ENCODE measurements at regions not wholly inside any gene's neighbourhood (a gene's known extent, or its start where the extent isn't known, plus 50 kb on each side); places are given as distances from the start of the nearest gene placed in this dataset.
A peak's percentile ranks its signal among the peaks of the same experiment; 100 is the strongest.

DNA sequence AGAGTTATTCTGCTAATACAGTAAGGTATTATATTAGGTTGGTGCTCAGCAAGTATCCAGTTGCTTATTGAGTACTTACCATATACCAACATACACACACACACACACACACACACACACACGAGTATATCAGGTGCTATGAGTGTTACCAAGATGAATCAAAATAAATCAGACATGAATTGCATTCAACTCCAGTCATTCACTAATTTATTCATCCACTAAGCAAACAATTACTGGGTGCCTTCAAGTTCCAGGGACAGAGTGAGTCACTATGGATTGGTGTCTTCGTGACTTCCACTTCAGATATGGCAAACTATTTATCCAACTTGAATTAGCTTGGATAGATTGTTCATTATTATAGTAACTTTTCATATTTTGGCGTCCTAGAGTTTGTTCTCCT is 140.7 kb upstream of the SLC44A1 start:
- TF ChIP-seq, protein P1, sequence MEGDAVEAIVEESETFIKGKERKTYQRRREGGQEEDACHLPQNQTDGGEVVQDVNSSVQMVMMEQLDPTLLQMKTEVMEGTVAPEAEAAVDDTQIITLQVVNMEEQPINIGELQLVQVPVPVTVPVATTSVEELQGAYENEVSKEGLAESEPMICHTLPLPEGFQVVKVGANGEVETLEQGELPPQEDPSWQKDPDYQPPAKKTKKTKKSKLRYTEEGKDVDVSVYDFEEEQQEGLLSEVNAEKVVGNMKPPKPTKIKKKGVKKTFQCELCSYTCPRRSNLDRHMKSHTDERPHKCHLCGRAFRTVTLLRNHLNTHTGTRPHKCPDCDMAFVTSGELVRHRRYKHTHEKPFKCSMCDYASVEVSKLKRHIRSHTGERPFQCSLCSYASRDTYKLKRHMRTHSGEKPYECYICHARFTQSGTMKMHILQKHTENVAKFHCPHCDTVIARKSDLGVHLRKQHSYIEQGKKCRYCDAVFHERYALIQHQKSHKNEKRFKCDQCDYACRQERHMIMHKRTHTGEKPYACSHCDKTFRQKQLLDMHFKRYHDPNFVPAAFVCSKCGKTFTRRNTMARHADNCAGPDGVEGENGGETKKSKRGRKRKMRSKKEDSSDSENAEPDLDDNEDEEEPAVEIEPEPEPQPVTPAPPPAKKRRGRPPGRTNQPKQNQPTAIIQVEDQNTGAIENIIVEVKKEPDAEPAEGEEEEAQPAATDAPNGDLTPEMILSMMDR (IDR thresholded peaks at IDR 0.05): no peak
- TF ChIP-seq POLR2A (IDR thresholded peaks at IDR 0.05): no peak
- H3K4me3 ChIP-seq (ENCODE audit: low read depth, poor library complexity, severe bottlenecking): no peak overlapping the region
- WGBS, 2 donors: 74 to 81% methylated on average over 3 of the region's 3 CpGs
- intact Hi-C loops (cut with DNase I; ENCODE audit: low total_unique reads): no loop called here
- DNase-seq (ENCODE audit: low spot score in 2 of 2): no peak

GRCh38 chr9:105114318-105114717 is 130.1 kb upstream of the SLC44A1 start:
- intact Hi-C loops (cut with DNase I; ENCODE audit: low total_unique reads): no loop called here
- TF ChIP-seq, protein P1 (IDR thresholded peaks at IDR 0.05): no peak
- TF ChIP-seq POLR2A (IDR thresholded peaks at IDR 0.05): no peak
- no peak for DNase-seq (ENCODE audit: low spot score in 2 of 2)
- H3K4me3 ChIP-seq (ENCODE audit: low read depth, poor library complexity, severe bottlenecking): no peak overlapping the region
- WGBS, 2 donors: 83 to 92% methylated on average over 5 of the region's 5 CpGs

- DNase-seq (ENCODE audit: low spot score in 2 of 2): peak; percentile 72 to 87
- no peak for TF ChIP-seq POLR2A (IDR thresholded peaks at IDR 0.05)
- TF ChIP-seq, protein P1 (IDR thresholded peaks at IDR 0.05): no peak
- intact Hi-C loops (cut with DNase I; ENCODE audit: low total_unique reads): no loop called here
- H3K4me3 ChIP-seq (ENCODE audit: low read depth, poor library complexity, severe bottlenecking): no peak overlapping the region
- WGBS, 2 donors: 72 to 83% methylated on average over 11 of the region's 11 CpGs
These were observed 129.3 kb upstream of the SLC44A1 start for GRCh38 chr9:105114964-105115728.

- intact Hi-C loops (cut with DNase I; ENCODE audit: low total_unique reads): no loop called here
- H3K4me3 ChIP-seq (ENCODE audit: low read depth, poor library complexity, severe bottlenecking): no peak overlapping the region
- DNase-seq (ENCODE audit: low spot score in 2 of 2): no peak
- 89 to 92% methylated on average over 9 of the region's 9 CpGs for WGBS, 2 donors
- no peak for TF ChIP-seq POLR2A (IDR thresholded peaks at IDR 0.05)
- TF ChIP-seq, protein P1 (IDR thresholded peaks at IDR 0.05): no peak
These were observed 128.2 kb upstream of the SLC44A1 start for GRCh38 chr9:105116052-105116868.

GRCh38 chr9:105117234-105117633 is 127.2 kb upstream of the SLC44A1 start:
- intact Hi-C loops (cut with DNase I; ENCODE audit: low total_unique reads): no loop called here
- TF ChIP-seq POLR2A (IDR thresholded peaks at IDR 0.05): no peak
- TF ChIP-seq, protein P1 (IDR thresholded peaks at IDR 0.05): no peak
- no peak for DNase-seq (ENCODE audit: low spot score in 2 of 2)
- 92 to 93% methylated on average over 2 of the region's 2 CpGs for whole genome bisulfite sequencing, 2 donors
- no peak overlapping the region for H3K4me3 ChIP-seq (ENCODE audit: low read depth, poor library complexity, severe bottlenecking)

Data from lower leg skin (tissue), 4 donors.